ENCODE measurements at regions not wholly inside any gene's neighbourhood (a gene's known extent, or its start where the extent isn't known, plus 50 kb on each side); places are given as distances from the start of the nearest gene placed in this dataset.

- H3K4me3 ChIP-seq (ENCODE audit: low read depth, low read length), result no peak overlapping the region
- no peak for TF ChIP-seq CTCF (IDR thresholded peaks at IDR 0.05; ENCODE audit: insufficient read depth, low read depth, low read length, missing control alignments)
- no peak for DNase-seq (ENCODE audit: low read depth)
Observed at GRCh38 chr10:121187391-121187790, 336.2 kb downstream of the WDR11 start.

GRCh38 chr10:121188005-121188404, 336.8 kb downstream of the WDR11 start:
- DNase-seq (ENCODE audit: low read depth), result no peak
- no peak overlapping the region for H3K4me3 ChIP-seq (ENCODE audit: low read depth, low read length)
- TF ChIP-seq CTCF (IDR thresholded peaks at IDR 0.05; ENCODE audit: insufficient read depth, low read depth, low read length, missing control alignments), result no peak

GRCh38 chr10:121189066-121189465, 337.9 kb downstream of the WDR11 start:
- DNase-seq (ENCODE audit: low read depth), result no peak
- H3K4me3 ChIP-seq (ENCODE audit: low read depth, low read length), result no peak overlapping the region
- no peak for TF ChIP-seq CTCF (IDR thresholded peaks at IDR 0.05; ENCODE audit: insufficient read depth, low read depth, low read length, missing control alignments)

GRCh38 chr10:121194696-121195523, 343.7 kb downstream of the WDR11 start:
- no peak overlapping the region for H3K4me3 ChIP-seq (ENCODE audit: low read depth, low read length)
- no peak for DNase-seq (ENCODE audit: low read depth)
- no peak for TF ChIP-seq CTCF (IDR thresholded peaks at IDR 0.05; ENCODE audit: insufficient read depth, low read depth, low read length, missing control alignments)

- no peak for DNase-seq (ENCODE audit: low read depth)
Observed at GRCh38 chr10:121195524-121195910, 344.4 kb downstream of the WDR11 start.

GRCh38 chr10:121199081-121199480, 347.9 kb downstream of the WDR11 start:
- H3K4me3 ChIP-seq (ENCODE audit: low read depth, low read length), result no peak overlapping the region
- no peak for DNase-seq (ENCODE audit: low read depth)
- no peak for TF ChIP-seq CTCF (IDR thresholded peaks at IDR 0.05; ENCODE audit: insufficient read depth, low read depth, low read length, missing control alignments)

More at GRCh38 chr10:121195524-121195910, 344.4 kb downstream of the WDR11 start:
- TF ChIP-seq CTCF (IDR thresholded peaks at IDR 0.05; ENCODE audit: insufficient read depth, low read depth, low read length, missing control alignments), result no peak
- no peak overlapping the region for H3K4me3 ChIP-seq (ENCODE audit: low read depth, low read length)

- no peak for DNase-seq (ENCODE audit: low read depth)
- H3K4me3 ChIP-seq (ENCODE audit: low read depth, low read length), result no peak overlapping the region
- TF ChIP-seq CTCF (IDR thresholded peaks at IDR 0.05; ENCODE audit: insufficient read depth, low read depth, low read length, missing control alignments), result no peak
Observed at GRCh38 chr10:121205625-121206024, 354.5 kb downstream of the WDR11 start.

Measured in GM12865 (cell line).